ENCODE measurements at regions not wholly inside any gene's neighbourhood (a gene's known extent, or its start where the extent isn't known, plus 50 kb on each side); places are given as distances from the start of the nearest gene placed in this dataset.

- Histone ChIP-seq H3K9me3 (replicated peaks; ENCODE audit: control insufficient read depth, insufficient read depth, low read length) (no peaks in the 10 kb centered on the region), H3K4me1 (ENCODE audit: control insufficient read depth, extremely low read depth, insufficient read depth, low read length) (no peaks in the 10 kb centered on the region), H2AFZ (ENCODE audit: low read depth, low read length) (no peak overlapping the region), H3K9me1 (replicated peaks; ENCODE audit: control insufficient read depth, extremely low read depth, insufficient read depth, low read length) (no peaks in the 10 kb centered on the region), H3K9ac (replicated peaks; ENCODE audit: extremely low read depth, insufficient read depth, low read length) (no peak overlapping the region), H3K4me2 (ENCODE audit: insufficient read depth, low read length) (no peak overlapping the region), H3K27me3 (ENCODE audit: control insufficient read depth in 2 of 2, insufficient read depth in 2 of 2, low read length in 2 of 2) (peaks cover 9 to 15% of the 10 kb centered on the region in 2 experiments), H4K20me1 (replicated peaks; ENCODE audit: control insufficient read depth, extremely low read depth, insufficient read depth, low read length) (no peaks in the 10 kb centered on the region), H3K36me3 (ENCODE audit: control insufficient read depth in 2 of 2, extremely low read depth in 1 of 2, insufficient read depth in 2 of 2, low read length in 2 of 2) (no peaks in the 10 kb centered on the region), H3K79me2 (ENCODE audit: control insufficient read depth, insufficient read depth, low read length) (no peaks in the 10 kb centered on the region), H3K27ac (ENCODE audit: insufficient read depth, low read depth, low read length) (no peak overlapping the region), H3K4me3 (replicated peaks in 1 of 3; ENCODE audit: insufficient read depth in 1 of 3, low read depth in 1 of 3, low read length in 3 of 3) (no peak overlapping the region)
- dilution Hi-C loops (cut with MboI; ENCODE audit: extremely low pct_ligation_motif_present, low sequenced_read_pairs), result no loop called here
- ChIA-PET CTCF (no interaction called here), POLR2A (no interaction called here)
- intact Hi-C loops (cut with micrococcal nuclease), result no loop called here
- DNase-seq (ENCODE audit: low read depth, low spot score) (no peak), FAIRE-seq (no peak)
- no TSS peak for BruUV-seq (replicated peaks)
- TF ChIP-seq FOS (IDR thresholded peaks at IDR 0.05; ENCODE audit: borderline replicate concordance, insufficient read depth, low read length), result no peak
- no peak for TF ChIP-seq JUN (IDR thresholded peaks at IDR 0.05; ENCODE audit: borderline replicate concordance, insufficient read depth, insufficient read length, low read depth)
- no peak for TF ChIP-seq GATA2 (IDR thresholded peaks at IDR 0.05; ENCODE audit: insufficient read depth, insufficient read length, low read depth, low read length)
- no peak for TF ChIP-seq MAX (IDR thresholded peaks at IDR 0.05; ENCODE audit: insufficient read depth, insufficient read length)
- TF ChIP-seq CTCF (IDR thresholded peaks at IDR 0.05; ENCODE audit: extremely low read depth in 1 of 2, insufficient read depth in 1 of 2, low read depth in 1 of 2, low read length in 2 of 2), result no peak
- no peak for TF ChIP-seq POLR2AphosphoS5 (IDR thresholded peaks at IDR 0.05; ENCODE audit: insufficient read depth, low read depth, low read length)
- no peak for TF ChIP-seq POLR2A (IDR thresholded peaks at IDR 0.05; ENCODE audit: low read depth, low read length)
- no peak for TF ChIP-seq MYC (IDR thresholded peaks at IDR 0.05; ENCODE audit: low read depth, low read length)
- TF ChIP-seq EZH2 (IDR thresholded peaks at IDR 0.05; ENCODE audit: borderline replicate concordance, low read depth, low read length, severe bottlenecking), result no peak
Measured at GRCh38 chr6:4518506-4518905, 257.7 kb upstream of the CDYL start.
